SK-N-SH (cell line): ENCODE measurements at regions not wholly inside any gene's neighbourhood (a gene's known extent, or its start where the extent isn't known, plus 50 kb on each side); places are given as distances from the start of the nearest gene placed in this dataset.

ENCODE experiments used
- CTCF ChIP-seq: fragments of 200-600 bp; sonication (generic); IDR thresholded peaks from 2 replicates; pipeline ENCODE4 v1.6.1; 2017; ENCODE audit warnings: antibody characterized with exemption, mild to moderate bottlenecking, moderate library complexity
- EZH2phosphoT487 ChIP-seq: fragments of 200-600 bp; sonication (generic); IDR thresholded peaks from 2 replicates; pipeline ENCODE4 v1.6.1; 2017; ENCODE audit warnings: low read depth, mixed run types, mild to moderate bottlenecking, antibody characterized with exemption, moderate library complexity, borderline replicate concordance
- GABPA ChIP-seq: IDR thresholded peaks from 2 replicates; pipeline ENCODE4 v1.4.0; 2012; ENCODE audit warnings: low read depth, mild to moderate bottlenecking
- JUND ChIP-seq: IDR thresholded peaks from 2 replicates; pipeline ENCODE4 v1.4.0; 2012
- SIN3A ChIP-seq: IDR thresholded peaks from 2 replicates; pipeline ENCODE4 v1.6.1; 2012; ENCODE audit warnings: low read depth, mild to moderate bottlenecking, low read length, moderate library complexity, borderline replicate concordance
- TAF1 ChIP-seq: IDR thresholded peaks from 2 replicates; pipeline ENCODE4 v1.6.1; 2012; ENCODE audit warnings: low read depth, mild to moderate bottlenecking, low read length, moderate library complexity, borderline replicate concordance
- TF ChIP-seq, protein P1 (sequence below): IDR thresholded peaks from 2 replicates; pipeline ENCODE4 v1.6.1; 2012; ENCODE audit warnings: mild to moderate bottlenecking, low read depth, low read length, moderate library complexity
- TF ChIP-seq, protein P2 (sequence below): IDR thresholded peaks from 2 replicates; pipeline ENCODE4 v1.4.0; 2012; ENCODE audit warnings: low read depth, borderline replicate concordance
- TF ChIP-seq, protein P3 (sequence below): IDR thresholded peaks from 2 replicates; pipeline ENCODE4 v1.4.0; 2012; ENCODE audit warnings: low read depth, borderline replicate concordance

DNA sequence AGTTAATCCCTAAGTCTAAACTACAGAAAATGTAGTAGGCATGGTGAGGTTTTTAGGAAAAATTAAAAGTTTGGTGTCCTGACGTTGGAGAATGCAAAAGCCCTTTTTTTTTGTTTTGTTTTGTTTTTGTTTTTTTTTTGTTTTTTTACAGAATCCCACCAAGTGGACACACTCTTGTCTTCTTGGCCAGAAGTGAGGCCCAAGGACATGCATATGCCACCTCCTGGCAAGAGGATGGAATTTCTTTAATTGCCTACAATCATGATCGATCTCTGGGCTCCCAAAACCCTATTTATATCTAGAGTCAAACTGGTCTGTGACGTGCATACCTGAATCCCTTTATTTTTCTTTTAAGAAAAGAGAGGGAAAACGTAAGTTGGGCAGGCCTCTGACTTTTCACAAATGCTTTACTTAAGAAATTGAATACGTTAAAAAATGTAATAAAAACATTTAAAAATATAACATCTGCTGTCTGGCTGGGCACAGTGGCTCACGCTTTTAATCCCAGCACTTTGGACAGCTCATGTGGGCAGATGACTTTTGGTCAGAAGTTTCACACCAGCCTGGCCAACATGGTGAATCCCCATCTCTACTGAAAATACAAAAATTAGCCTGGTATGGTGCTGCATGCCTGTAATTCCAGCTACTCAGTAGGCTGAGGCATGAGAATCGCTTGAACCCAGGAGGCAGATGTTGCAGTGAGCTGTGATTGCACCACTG is 502.7 kb downstream of the CBLN2 start:
- TF ChIP-seq CTCF (peak; percentile 32), JUND (no peak), EZH2phosphoT487 (no peak), GABPA (no peak), TAF1 (no peak), SIN3A (no peak)
- TF ChIP-seq, protein P1, sequence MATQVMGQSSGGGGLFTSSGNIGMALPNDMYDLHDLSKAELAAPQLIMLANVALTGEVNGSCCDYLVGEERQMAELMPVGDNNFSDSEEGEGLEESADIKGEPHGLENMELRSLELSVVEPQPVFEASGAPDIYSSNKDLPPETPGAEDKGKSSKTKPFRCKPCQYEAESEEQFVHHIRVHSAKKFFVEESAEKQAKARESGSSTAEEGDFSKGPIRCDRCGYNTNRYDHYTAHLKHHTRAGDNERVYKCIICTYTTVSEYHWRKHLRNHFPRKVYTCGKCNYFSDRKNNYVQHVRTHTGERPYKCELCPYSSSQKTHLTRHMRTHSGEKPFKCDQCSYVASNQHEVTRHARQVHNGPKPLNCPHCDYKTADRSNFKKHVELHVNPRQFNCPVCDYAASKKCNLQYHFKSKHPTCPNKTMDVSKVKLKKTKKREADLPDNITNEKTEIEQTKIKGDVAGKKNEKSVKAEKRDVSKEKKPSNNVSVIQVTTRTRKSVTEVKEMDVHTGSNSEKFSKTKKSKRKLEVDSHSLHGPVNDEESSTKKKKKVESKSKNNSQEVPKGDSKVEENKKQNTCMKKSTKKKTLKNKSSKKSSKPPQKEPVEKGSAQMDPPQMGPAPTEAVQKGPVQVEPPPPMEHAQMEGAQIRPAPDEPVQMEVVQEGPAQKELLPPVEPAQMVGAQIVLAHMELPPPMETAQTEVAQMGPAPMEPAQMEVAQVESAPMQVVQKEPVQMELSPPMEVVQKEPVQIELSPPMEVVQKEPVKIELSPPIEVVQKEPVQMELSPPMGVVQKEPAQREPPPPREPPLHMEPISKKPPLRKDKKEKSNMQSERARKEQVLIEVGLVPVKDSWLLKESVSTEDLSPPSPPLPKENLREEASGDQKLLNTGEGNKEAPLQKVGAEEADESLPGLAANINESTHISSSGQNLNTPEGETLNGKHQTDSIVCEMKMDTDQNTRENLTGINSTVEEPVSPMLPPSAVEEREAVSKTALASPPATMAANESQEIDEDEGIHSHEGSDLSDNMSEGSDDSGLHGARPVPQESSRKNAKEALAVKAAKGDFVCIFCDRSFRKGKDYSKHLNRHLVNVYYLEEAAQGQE = no peak
- TF ChIP-seq, protein P2, sequence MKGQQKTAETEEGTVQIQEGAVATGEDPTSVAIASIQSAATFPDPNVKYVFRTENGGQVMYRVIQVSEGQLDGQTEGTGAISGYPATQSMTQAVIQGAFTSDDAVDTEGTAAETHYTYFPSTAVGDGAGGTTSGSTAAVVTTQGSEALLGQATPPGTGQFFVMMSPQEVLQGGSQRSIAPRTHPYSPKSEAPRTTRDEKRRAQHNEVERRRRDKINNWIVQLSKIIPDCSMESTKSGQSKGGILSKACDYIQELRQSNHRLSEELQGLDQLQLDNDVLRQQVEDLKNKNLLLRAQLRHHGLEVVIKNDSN = no peak
- TF ChIP-seq, protein P3, sequence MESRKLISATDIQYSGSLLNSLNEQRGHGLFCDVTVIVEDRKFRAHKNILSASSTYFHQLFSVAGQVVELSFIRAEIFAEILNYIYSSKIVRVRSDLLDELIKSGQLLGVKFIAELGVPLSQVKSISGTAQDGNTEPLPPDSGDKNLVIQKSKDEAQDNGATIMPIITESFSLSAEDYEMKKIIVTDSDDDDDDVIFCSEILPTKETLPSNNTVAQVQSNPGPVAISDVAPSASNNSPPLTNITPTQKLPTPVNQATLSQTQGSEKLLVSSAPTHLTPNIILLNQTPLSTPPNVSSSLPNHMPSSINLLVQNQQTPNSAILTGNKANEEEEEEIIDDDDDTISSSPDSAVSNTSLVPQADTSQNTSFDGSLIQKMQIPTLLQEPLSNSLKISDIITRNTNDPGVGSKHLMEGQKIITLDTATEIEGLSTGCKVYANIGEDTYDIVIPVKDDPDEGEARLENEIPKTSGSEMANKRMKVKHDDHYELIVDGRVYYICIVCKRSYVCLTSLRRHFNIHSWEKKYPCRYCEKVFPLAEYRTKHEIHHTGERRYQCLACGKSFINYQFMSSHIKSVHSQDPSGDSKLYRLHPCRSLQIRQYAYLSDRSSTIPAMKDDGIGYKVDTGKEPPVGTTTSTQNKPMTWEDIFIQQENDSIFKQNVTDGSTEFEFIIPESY = no peak
